NT2/D1 (cell line): ENCODE measurements at regions not wholly inside any gene's neighbourhood (a gene's known extent, or its start where the extent isn't known, plus 50 kb on each side); places are given as distances from the start of the nearest gene placed in this dataset.

Source experiments
- YY1 ChIP-seq: IDR thresholded peaks from 2 replicates; pipeline ENCODE4 v1.6.1; 2011; ENCODE audit not compliant: insufficient read length, insufficient read depth
- ZNF274 ChIP-seq: IDR thresholded peaks from 2 replicates; pipeline ENCODE4 v1.6.1; 2011; ENCODE audit warnings: mild to moderate bottlenecking, low read depth, low read length

- no peak for TF ChIP-seq YY1
- TF ChIP-seq ZNF274, result no peak
Measured at GRCh38 chr5:24188216-24188925, 456.4 kb downstream of the CDH10 start.
